Activated CD4-positive, alpha-beta T cell treated with anti-CD3 and anti-CD28 coated beads, Interleukin-2, amount 10 ng/mL, durations not matched to agents 24 days and 14 days (primary cell): ENCODE measurements at regions not wholly inside any gene's neighbourhood (a gene's known extent, or its start where the extent isn't known, plus 50 kb on each side); places are given as distances from the start of the nearest gene placed in this dataset.
A peak's percentile ranks its signal among the peaks of the same experiment; 100 is the strongest.
"Not testable (repeated sequence)": the region's sequence is repeated elsewhere in the genome, so short reads cannot be mapped to it uniquely, and the experiment has no call there.

ENCODE experiments used
- DNase-seq: peaks from one replicate; pipeline ENCODE4 v3.0.0; 2022
- H3K27ac Mint-ChIP-seq: one replicate; pipeline ENCODE4 v1.8.0; 2022; ENCODE audit warnings: mild to moderate bottlenecking, mixed read lengths
- H3K27me3 Mint-ChIP-seq: one replicate; pipeline ENCODE4 v1.8.0; 2022; ENCODE audit warnings: mixed read lengths
- H3K36me3 Mint-ChIP-seq: one replicate; pipeline ENCODE4 v1.8.0; 2022; ENCODE audit warnings: low read depth, mild to moderate bottlenecking, mixed read lengths
- H3K4me1 Mint-ChIP-seq: one replicate; pipeline ENCODE4 v1.8.0; 2021; ENCODE audit warnings: mixed read lengths
- H3K4me3 Mint-ChIP-seq: one replicate; pipeline ENCODE4 v1.8.0; 2022; ENCODE audit warnings: mild to moderate bottlenecking, moderate library complexity, mixed read lengths
- H3K9me3 Mint-ChIP-seq: one replicate; pipeline ENCODE4 v1.8.0; 2021; ENCODE audit warnings: mixed read lengths
- intact Hi-C: fragments of 100-400 bp; cut with micrococcal nuclease; formaldehyde crosslinking; loops from one replicate; pipeline ENCODE4 v1.15.1; 2023

DNA sequence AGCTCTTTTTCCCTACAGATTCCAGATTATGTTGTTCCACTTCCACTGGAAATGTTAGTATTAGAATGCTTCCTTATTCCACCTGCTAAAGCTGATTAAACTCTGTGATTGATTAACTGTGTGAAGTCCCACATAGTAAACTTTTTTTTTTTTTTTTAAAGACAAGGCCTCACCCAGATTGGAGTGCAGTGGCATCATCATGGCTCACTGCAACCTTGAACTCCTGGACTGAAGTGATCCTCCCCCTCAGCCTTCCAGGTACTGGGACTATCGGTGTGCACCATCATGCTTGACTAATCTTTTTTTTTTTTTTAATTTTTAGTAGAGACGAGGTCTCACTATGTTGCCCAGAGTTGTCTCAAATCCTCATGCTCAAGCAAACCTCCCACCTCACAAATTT, 108.5 kb upstream of the RBMS1 start:
- Mint-ChIP-seq H3K4me1 (no peaks in the 10 kb centered on the region), H3K9me3 (peaks cover 4% of the 10 kb centered on the region), H3K4me3 (no peak overlapping the region), H3K36me3 (no peaks in the 10 kb centered on the region), H3K27ac (no peak overlapping the region), H3K27me3 (peaks cover 5% of the 10 kb centered on the region)
- intact Hi-C loops: no loop called here
- no peak for DNase-seq

DNA sequence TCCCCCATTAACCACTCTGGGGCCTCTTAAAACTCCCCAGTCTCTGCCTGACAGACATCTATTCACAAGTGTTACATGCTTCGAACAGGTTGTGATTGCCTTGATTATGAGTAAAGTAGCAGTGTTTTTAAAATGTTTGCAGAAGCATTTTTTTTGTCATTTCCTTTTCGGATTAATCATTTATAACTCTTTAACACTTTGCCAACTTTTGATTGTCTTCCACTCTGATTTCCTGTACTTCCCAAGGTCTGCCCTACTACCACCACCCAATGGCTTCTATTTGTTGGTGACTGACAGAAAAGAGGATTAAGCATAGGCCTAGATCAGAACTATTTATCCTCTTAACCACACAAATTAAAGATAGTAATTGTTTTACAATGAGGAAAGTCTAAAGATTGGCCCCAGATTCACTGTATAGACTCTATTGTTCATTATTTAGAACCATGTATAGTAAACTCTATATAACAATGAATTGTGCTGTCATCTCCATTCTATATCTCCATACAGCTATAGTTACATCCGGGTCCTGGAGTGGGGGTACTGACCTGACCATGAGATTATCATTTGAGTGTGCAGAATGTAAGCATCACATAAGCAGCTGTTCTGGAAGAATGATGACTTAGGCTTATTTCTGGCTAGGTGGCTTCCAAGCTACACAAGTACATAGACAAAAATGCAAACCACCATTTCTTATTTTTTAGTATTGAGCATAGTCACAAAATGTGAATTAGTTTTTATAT, 110.3 kb upstream of the RBMS1 start:
- Mint-ChIP-seq H3K4me3 (no peak overlapping the region), H3K27ac (no peak overlapping the region), H3K27me3 (peaks cover 5% of the 10 kb centered on the region), H3K9me3 (no peaks in the 10 kb centered on the region), H3K4me1 (no peaks in the 10 kb centered on the region), H3K36me3 (no peaks in the 10 kb centered on the region)
- intact Hi-C loops: no loop called here
- no peak for DNase-seq

DNA sequence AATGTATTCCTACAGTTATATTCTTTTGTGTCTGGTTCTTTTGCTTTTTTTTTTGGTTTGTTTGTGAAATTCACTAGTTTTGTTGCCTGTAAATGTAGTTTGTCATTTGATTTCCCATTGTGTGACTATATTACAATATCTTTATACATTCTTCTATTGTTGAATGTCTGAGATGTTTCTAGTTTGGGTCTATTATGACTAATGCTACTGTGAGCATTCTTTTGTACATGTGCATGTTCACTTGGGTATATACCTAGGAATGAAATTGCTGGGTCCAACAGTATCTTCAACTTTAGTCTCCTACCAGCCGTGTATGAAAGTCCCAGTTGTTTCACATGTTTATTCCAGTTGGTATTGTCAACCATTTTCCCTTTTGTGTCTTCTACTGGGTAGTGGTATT, 112.7 kb upstream of the RBMS1 start:
- H3K4me3 Mint-ChIP-seq: no peak overlapping the region
- H3K27me3 Mint-ChIP-seq: peaks cover 8% of the 10 kb centered on the region
- DNase-seq: no peak
- no peak overlapping the region for H3K27ac Mint-ChIP-seq
- no peaks in the 10 kb centered on the region for H3K9me3 Mint-ChIP-seq
- no peaks in the 10 kb centered on the region for H3K36me3 Mint-ChIP-seq
- H3K4me1 Mint-ChIP-seq: no peaks in the 10 kb centered on the region
- intact Hi-C loops: no loop called here

DNA sequence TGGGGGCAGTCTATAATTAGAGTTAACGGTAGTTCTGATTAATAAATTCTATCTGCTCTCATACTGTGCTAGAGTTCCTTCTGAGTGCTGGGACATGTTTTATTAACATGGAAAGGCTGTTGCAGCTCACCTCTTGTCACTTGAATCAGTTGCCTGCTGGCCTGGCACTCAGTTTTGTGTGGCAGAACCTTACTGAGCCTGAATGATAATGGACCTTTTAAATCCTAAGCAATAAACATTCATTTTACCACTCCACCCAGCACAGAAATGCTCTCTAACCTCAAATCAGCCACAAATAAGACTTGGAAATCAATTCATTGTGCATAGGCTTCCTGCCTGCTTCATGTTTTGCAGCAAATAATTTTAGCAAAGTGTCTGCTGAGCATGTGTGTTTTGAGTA, 115.0 kb upstream of the RBMS1 start:
- Mint-ChIP-seq H3K27me3 (peaks cover 8% of the 10 kb centered on the region), H3K27ac (no peak overlapping the region), H3K4me1 (peaks cover 4% of the 10 kb centered on the region), H3K9me3 (peaks cover 10% of the 10 kb centered on the region), H3K36me3 (no peaks in the 10 kb centered on the region), H3K4me3 (no peak overlapping the region)
- intact Hi-C loops: no loop called here
- DNase-seq: no peak

DNA sequence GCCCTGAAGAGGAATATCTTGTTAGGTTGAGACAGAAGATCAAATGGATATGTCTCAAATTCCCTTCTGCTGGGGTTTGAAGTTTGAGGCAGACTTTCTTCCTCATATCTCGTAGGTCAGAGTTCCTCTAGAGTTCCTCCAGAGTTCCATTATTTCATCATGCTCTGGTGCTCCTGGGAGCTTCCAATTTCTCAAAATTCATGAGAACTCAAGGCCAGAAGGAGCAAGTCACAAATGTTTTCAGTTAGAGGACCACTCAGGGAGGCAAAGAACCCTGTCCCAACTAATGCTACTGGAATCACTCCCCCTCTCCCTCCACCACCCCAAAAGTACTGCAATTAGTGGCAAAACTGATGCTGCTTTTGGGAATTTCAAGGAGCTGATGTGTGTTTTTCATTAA, 115.7 kb upstream of the RBMS1 start:
- DNase-seq: no peak
- intact Hi-C loops: no loop called here
- no peak overlapping the region for H3K4me3 Mint-ChIP-seq
- H3K9me3 Mint-ChIP-seq: peaks cover 10% of the 10 kb centered on the region
- peaks cover 8% of the 10 kb centered on the region for H3K27me3 Mint-ChIP-seq
- H3K4me1 Mint-ChIP-seq: peaks cover 4% of the 10 kb centered on the region
- H3K36me3 Mint-ChIP-seq: no peaks in the 10 kb centered on the region
- H3K27ac Mint-ChIP-seq: no peak overlapping the region

DNA sequence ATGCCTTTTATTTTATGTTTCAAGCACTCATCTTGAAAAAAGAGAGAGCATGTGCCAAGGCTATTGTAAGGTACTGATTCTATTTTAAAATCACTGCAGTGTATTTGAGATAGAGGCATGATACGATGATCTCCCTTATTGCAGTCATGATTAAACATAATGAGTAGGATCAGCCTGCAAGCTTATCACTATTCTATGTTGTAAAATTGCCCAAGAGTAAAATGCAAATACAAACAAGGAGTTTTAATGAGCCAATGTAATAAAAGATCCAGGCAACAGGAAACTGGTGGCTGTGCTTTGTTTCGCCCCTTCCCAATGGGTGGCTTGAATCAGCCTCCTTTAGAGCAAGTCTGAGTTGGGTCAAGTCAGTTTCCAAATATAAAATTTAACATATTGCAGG, 116.4 kb upstream of the RBMS1 start:
- Mint-ChIP-seq H3K27ac (no peak overlapping the region), H3K36me3 (no peaks in the 10 kb centered on the region), H3K4me3 (no peak overlapping the region), H3K27me3 (peaks cover 8% of the 10 kb centered on the region), H3K9me3 (peaks cover 16% of the 10 kb centered on the region), H3K4me1 (peaks cover 4% of the 10 kb centered on the region)
- intact Hi-C loops: no loop called here
- DNase-seq: no peak

DNA sequence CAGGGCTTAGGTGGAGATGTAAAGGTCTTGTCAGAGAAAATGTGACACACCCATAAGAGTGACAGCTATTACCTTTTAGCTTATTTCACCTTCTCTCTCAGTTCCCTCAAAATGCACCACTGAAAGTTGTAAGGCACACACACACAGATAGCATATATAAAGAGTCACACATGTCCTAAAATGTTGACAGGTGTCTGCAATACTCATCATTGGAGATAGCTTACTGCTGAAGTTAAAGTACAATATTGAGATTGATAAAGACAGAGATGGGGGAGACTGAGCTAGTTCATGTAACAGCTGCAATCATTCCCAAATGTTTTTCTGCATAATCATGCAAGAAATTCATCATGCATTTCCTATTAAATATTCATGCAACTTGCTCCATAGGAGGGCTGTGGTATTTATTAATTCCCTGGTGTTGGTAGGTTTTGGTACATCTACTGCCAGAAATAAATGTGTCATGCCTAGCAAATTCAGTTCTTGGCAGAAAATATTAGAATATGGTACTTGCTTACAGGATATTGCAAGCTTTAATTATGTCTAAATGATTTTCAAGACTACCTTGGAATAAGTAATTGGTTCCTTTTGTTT, 118.8 kb upstream of the RBMS1 start:
- Mint-ChIP-seq H3K4me3 (no peak overlapping the region), H3K9me3 (peaks cover 18% of the 10 kb centered on the region), H3K27me3 (peaks cover 13% of the 10 kb centered on the region), H3K27ac (no peak overlapping the region), H3K4me1 (peaks cover 4% of the 10 kb centered on the region), H3K36me3 (no peaks in the 10 kb centered on the region)
- intact Hi-C loops: no loop called here
- no peak for DNase-seq

DNA sequence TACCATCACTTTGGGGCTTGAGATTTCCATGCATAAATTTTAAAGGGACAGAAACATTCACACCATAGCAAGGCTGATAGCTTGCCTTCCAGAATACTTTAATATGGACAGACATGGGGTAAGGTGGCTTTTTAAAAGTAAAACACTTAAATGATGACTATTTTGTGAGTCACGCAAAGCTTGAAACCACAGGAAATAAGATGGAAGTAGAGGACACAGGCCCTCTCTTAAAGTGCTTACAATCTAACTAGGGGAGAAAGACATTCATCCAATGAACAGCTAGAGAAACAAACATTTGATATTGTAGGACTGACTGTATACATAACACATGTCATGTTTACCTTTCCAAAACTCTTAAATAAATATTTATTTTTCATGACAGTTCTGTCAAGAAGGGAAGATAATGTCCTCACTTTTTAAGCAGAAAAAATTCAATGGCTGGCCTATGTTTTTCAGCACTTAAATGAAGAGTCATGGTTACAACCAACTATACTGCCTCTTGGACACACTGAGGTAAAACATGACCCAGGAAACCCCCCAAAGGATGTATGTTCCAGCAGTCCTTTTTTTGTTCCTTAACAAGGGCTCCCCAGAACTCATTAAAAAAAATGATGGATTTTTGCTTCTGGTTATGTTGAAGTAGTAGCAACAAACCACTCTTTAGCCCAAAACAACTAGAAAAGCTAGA, 120.0 kb upstream of the RBMS1 start:
- DNase-seq: peak; percentile 26
- Mint-ChIP-seq H3K9me3 (peaks cover 18% of the 10 kb centered on the region), H3K36me3 (no peaks in the 10 kb centered on the region), H3K4me1 (peaks cover 4% of the 10 kb centered on the region), H3K4me3 (no peak overlapping the region), H3K27ac (no peak overlapping the region), H3K27me3 (peaks cover 15% of the 10 kb centered on the region)
- intact Hi-C loops: no loop called here

DNA sequence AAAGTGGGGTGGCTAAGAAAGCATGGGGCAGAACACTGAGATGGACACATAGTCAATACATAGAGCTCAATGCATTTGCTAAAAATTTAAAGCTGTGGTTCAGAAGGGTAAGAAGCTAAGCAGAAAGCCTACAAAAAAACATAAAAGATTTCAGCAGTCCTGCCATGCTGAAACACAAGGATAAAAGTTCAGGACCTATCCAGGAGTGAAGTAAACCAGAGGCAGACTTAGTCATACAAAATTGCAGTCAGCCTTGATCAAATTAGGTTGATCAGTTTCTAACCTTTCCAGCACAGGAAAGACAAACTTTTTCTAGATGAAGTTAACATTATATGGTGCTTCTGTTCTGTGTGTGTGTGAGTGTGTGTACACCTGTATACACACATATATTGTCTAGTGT, 120.8 kb upstream of the RBMS1 start:
- Mint-ChIP-seq H3K4me1 (peaks cover 4% of the 10 kb centered on the region), H3K9me3 (peaks cover 18% of the 10 kb centered on the region), H3K27ac (no peak overlapping the region), H3K4me3 (no peak overlapping the region), H3K27me3 (peaks cover 16% of the 10 kb centered on the region), H3K36me3 (no peaks in the 10 kb centered on the region)
- no peak for DNase-seq
- intact Hi-C loops: no loop called here

DNA sequence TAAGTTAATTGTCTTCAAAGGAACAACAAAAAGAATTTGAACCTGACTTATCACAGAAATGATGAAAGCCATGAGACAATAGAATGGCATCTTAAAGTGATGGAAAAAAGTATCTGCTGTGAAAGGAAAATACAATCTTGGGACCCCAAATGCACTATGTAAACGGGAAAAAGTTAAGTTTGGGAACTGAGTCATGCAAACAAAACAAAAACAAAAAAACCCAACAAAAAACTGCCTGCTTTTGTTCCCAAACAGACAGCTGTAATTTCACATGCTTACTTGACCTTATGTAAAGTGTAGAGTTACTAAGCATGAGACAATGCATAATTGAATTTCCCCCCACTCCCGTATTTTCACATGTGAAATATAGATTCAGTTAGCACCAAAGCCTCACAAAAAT, 122.1 kb upstream of the RBMS1 start:
- intact Hi-C loops: no loop called here
- DNase-seq: no peak

DNA sequence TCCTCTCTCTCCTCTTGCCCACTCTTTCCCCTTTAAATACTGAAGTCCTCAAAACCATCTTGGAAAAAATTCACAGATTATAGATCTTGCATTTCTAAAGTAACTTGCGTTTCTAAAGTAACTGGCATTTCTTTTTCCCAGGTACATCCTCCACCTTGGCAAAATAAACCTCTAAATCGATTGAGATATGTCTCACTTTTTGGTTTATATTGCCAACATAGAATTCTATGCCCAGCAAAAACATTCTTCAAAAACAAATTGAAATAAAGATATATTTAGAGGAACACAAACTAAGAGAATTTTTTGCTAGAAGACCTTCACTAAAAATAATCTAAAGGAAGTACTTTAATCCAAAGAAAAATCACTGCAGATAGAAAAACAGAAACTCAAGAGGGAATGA, 122.5 kb upstream of the RBMS1 start:
- H3K4me3 Mint-ChIP-seq: no peak overlapping the region
- no peak for DNase-seq
- H3K27me3 Mint-ChIP-seq: peaks cover 14% of the 10 kb centered on the region
- H3K4me1 Mint-ChIP-seq: peaks cover 4% of the 10 kb centered on the region
- no peak overlapping the region for H3K27ac Mint-ChIP-seq
- no peaks in the 10 kb centered on the region for H3K36me3 Mint-ChIP-seq
- H3K9me3 Mint-ChIP-seq: peaks cover 18% of the 10 kb centered on the region
- intact Hi-C loops: no loop called here

More for the DNA sequence above, 122.1 kb upstream of the RBMS1 start:
- peaks cover 4% of the 10 kb centered on the region for H3K4me1 Mint-ChIP-seq
- no peak overlapping the region for H3K27ac Mint-ChIP-seq
- H3K36me3 Mint-ChIP-seq: no peaks in the 10 kb centered on the region
- H3K27me3 Mint-ChIP-seq: peaks cover 14% of the 10 kb centered on the region
- peaks cover 18% of the 10 kb centered on the region for H3K9me3 Mint-ChIP-seq
- no peak overlapping the region for H3K4me3 Mint-ChIP-seq

DNA sequence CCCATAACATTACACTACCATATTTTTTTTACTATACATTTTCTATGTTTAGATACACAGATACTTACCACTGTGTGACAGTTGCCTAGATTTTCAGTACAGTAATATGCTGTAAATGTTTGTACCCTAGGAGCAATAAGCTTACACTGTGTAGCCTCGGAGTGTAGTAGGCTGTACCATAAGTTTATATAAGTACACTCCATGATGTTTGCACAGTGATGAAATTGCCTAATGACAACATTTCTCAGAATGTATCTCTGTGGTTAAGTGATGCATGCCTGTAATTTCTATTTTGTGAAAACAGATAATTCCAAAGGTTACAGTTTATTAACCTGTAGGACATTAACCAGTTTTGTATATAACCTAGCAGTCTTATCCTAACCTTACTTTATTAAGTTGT, 128.1 kb upstream of the RBMS1 start:
- H3K27me3 Mint-ChIP-seq: peaks cover 9% of the 10 kb centered on the region
- H3K27ac Mint-ChIP-seq: no peak overlapping the region
- no peak for DNase-seq
- H3K36me3 Mint-ChIP-seq: no peaks in the 10 kb centered on the region
- no peaks in the 10 kb centered on the region for H3K4me1 Mint-ChIP-seq
- H3K4me3 Mint-ChIP-seq: no peak overlapping the region
- intact Hi-C loops: no loop called here
- H3K9me3 Mint-ChIP-seq: peaks cover 15% of the 10 kb centered on the region

DNA sequence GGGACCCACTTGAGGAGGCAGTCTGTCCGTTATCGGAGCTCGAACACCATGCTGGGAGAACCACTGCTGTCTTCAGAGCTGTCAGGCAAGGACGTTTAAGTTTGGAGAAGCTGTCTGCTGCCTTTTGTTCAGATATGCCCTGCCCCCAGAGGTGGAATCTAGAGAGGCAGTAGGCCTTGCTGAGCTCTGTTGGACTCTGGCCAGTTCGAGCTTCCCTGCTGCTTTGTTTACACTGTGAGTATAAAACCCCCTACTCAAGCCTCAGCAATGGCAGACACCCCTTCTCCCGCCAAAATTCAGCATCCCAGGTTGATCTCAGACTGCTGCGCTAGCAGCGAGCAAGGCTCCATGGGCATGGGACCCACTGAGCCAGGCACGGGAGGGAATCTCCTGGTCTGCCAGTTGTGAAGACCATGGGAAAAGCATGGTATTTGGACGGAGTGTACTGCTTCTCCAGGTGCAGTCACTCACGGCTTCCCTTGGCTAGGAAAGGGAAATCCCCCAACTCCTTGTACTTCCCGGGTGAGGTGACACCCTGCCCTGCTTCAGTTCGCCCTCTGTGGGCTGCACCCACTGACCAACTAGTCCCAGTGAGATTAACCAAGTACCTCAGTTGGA, 134.5 kb upstream of the RBMS1 start:
- H3K36me3 Mint-ChIP-seq, H3K27me3 Mint-ChIP-seq, DNase-seq, H3K4me1 Mint-ChIP-seq, H3K4me3 Mint-ChIP-seq, H3K27ac Mint-ChIP-seq, intact Hi-C loops: not testable (repeated sequence)
- H3K9me3 Mint-ChIP-seq: peaks cover 15% of the 10 kb centered on the region

DNA sequence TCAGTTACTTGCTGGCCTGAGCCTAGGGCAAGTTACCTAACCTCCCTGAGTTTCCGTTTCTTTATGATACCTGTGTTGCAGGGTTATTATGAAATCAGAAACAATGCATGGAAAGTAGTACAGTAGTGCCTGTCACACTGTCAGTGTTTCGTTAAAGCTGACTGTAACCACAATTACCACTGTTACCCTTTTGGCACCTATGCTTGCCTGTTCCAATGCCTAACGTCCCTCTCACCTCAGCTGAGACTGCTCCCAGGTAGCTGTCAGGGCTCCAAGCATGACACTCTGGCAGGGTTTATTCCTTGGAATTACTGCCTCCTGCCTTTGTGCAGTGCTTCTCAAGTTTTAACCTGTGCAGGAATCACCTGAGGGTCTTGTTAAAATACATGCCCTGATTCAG, 135.2 kb upstream of the RBMS1 start:
- Mint-ChIP-seq H3K4me3 (no peak overlapping the region), H3K27ac (no peak overlapping the region)

More for the DNA sequence above, 135.2 kb upstream of the RBMS1 start:
- Mint-ChIP-seq H3K9me3 (peaks cover 12% of the 10 kb centered on the region), H3K4me1 (no peaks in the 10 kb centered on the region), H3K27me3 (peaks cover 3% of the 10 kb centered on the region), H3K36me3 (no peaks in the 10 kb centered on the region)
- no peak for DNase-seq
- intact Hi-C loops: no loop called here
